AG08395 (cell line): ENCODE measurements at regions not wholly inside any gene's neighbourhood (a gene's known extent, or its start where the extent isn't known, plus 50 kb on each side); places are given as distances from the start of the nearest gene placed in this dataset.
"Not testable (repeated sequence)": the region's sequence is repeated elsewhere in the genome, so short reads cannot be mapped to it uniquely, and the experiment has no call there.

Experiments used
- DNase-seq: peaks from one replicate; pipeline ENCODE4 v3.0.0; 2012; ENCODE audit warnings: mixed read lengths, low spot score

- no peak for DNase-seq
Observed at GRCh38 chr1:47522935-47523834, 85.3 kb downstream of the FOXD2 start.

DNA sequence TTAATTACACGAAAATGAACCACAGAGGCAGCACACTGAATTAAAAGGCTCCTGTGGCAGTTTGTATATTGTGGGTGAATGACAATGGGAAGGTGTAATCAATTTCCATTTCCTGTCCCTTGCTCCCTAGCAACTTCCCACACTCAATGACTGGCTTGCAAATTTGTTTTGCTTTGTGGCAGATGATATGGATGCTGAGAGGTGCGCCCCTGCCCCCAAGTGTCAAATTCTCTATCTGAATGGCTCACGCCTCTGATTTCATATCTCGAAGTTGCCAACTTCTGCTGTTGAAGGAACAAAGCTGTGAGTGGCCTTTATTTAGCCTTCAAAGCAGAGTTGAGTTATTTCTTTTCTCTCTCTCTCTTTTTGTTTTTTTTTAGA lies 86.0 kb downstream of the FOXD2 start:
- no peak for DNase-seq

DNA sequence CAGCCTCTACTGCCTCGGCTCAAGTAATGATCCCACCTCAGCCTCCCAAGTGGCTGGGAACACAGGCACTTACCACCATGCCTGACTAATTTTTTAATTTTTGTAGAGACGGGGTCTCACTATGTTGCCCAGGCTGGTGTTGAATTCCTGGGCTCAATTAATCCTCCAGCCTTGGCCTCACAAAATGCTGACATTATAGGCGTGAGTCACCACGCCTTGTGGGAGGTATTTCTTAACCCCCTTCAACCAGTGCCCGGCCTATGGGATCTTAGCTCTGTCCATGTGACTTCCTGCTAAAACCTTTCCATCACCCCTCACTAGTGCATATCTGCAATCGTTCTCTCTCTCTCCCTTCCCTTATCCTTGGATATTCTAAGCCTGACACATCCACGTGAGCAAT lies 86.4 kb downstream of the FOXD2 start:
- no peak for DNase-seq

DNA sequence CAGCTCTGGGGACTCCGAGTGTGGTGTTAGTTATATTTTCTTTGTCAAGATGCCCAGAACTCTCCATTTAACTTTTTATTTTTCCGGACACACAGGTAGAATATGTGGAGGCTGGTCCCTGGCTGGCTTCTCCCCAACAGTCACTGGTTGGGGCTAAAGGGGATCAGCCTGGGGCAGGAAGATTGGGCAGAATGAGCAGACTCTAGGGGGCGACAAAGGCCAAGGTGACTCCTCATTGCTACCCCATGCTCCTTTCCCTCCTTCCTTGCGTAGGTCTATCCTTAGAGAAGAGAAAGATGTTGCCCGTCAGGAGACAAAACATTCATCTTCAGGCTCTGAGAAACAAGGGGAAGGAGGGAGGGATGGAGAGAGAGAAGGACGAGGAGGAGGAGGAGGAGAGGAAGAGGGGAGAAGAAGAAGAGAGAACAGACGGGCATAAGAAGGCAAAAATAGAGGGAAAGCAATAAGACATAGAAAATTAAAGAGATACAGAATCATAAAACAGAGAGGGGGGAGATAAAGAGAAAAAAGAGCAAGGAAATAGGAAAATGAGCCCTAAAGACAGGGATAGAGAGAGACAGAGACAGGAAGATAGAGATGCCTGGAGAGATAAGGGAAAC lies 89.9 kb downstream of the FOXD2 start:
- no peak for DNase-seq

DNA sequence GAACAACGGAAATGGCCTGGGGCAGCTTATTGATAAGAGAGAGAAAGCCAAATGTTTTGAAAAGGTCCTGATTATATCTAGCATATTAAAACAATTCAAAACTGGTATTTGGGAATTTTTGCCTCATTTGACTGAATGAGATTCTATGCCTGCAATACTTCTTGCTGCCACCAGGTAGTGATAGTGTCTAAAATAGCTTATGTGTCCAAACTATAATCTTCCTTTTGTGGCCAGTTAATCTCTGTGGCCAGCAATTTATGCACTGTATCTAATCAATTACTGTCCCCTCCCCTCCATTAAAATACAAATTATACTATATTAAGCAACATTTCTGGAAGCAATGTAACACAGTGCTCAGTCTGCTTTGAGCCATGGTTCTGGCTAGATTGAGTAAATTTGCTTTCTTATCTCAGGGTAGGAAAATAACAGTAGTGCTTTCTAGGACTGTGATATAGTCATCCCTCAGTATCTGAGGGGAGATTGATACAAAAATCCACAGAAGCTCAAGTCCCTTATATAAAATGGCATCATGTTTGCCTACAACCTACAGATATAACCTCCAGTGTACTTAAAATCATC lies 91.8 kb downstream of the FOXD2 start:
- DNase-seq: no peak

DNA sequence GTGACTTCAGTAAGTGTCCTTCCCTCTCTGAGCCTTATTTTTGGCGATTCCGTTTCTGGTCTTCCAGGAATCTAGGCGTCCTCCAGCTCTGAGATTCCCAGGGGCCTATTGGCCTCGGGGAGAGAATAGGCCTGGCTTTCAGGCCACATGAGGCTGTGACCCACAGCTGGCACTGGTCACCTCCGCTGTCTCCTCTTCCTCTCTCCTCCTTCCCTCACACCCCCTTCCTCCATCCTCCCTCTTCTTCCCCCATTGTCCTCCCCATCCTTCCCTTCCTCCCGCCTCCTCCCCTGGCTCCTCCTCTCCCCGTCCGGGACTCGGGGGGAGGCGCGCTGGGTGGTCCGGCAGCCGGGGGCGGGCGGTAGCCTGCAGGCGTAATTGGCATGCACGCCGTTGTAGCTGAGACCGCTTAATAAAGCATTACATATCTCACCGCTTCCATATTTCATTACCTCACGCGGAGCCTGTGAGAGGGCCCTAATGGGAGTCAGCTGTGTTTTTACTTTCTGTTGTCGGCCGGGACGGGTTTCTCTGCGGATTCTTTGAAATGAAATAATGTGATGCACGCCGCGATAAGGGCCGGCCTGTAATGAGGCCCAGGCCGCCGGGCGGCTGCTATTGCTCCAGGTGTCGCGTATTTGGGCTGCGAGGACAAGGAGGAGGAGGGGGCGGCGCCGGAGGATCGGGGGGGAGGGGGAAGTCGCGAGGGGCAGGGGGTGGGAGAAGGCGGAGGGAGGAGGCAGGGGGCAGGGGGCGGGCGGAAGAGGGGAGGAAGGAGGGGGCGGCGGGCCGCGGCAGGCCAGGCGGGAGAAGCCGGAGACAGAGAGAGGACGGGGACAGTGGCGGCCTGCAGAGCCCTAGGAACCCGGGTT lies 95.3 kb downstream of the FOXD2 start:
- peak; percentile 64 for DNase-seq

- no peak for DNase-seq
Observed at GRCh38 chr1:47533793-47534328, 96.0 kb downstream of the FOXD2 start.

DNA sequence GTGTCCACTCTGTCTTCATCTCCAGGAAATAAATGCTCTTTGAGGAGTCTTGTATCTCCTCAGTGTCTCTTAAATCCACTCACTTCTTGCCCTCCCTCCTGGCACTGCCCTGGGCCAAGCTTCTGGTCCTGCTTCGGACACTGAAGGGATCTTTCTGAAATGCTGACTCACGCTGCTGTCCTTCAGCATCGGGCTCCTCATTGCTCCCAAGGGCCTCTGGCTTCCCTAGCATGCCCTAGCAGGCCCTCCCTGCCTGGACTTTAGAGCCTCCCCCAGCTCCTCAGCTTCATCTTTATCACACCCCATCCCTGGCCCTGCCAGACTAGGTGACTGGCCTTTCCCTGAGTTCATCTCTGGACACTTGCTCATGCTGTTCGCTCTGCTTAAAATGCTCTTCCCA lies 96.6 kb downstream of the FOXD2 start:
- DNase-seq: peak; percentile 51

DNA sequence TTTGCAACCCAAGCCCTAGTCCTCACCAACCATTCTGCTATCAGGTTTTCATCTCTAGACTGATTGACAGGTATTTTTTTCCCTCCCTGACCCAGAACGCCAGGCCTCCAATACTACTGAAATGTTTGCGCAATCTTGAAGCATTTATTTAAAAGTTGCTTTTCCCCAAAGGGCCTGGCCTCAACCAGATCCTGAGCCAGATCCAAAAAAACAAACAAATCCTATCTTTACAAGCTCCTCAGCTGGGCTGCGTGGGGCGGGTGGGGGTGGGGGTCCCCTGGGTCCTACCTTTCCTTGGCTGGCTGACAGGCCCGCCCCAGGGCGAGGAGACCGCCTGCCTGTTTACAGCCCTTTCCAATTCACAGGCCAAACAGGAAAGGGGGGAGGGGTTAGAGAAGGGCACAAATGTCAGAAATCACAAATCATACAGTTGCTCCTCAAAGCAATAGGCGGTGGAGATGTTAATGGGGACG lies 98.8 kb downstream of the FOXD2 start:
- no peak for DNase-seq

- no peak for DNase-seq
Observed at GRCh38 chr1:47537268-47537667, 99.4 kb downstream of the FOXD2 start.

- no peak for DNase-seq
Observed at GRCh38 chr1:47537966-47538365, 100.1 kb downstream of the FOXD2 start.

DNA sequence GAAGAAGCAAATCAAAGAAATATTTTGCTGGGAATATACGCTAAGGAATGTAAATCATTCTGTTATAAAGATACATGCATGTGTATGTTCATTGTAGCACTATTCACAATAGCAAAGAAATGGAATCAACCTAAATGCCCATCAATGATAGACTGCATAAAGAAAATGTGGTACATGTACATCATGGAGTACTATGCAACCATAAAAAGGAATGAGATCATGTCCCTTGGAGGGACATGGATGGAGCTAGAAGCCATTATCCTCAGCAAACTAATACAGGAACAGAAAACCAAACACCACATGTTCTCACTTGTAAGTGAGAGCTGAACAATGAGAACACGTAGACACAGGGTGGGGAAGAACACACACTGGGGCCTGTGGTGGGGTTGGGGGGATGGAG lies 100.7 kb downstream of the FOXD2 start:
- DNase-seq: not testable (repeated sequence)

GRCh38 chr1:47541705-47542104 lies 103.9 kb downstream of the FOXD2 start:
- not testable (repeated sequence) for DNase-seq

DNA sequence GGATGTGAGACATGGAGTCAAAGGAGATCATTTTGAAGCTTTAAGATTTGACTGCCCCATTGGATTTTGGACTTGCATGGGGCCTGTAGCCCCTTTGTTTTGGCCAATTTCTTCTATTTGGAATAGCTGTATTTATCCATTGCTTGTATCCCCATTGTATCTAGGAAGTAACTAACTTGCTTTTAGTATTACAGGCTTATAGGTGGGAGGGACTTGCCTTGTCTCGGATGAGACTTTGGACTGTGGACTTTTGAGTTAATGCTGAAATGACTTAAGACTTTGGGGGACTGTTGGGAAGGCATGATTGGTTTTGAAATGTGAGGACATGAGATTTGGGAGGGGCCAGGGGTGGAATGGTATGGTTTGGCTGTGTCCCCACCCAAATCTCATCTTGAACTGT lies 105.2 kb downstream of the FOXD2 start:
- not testable (repeated sequence) for DNase-seq

DNA sequence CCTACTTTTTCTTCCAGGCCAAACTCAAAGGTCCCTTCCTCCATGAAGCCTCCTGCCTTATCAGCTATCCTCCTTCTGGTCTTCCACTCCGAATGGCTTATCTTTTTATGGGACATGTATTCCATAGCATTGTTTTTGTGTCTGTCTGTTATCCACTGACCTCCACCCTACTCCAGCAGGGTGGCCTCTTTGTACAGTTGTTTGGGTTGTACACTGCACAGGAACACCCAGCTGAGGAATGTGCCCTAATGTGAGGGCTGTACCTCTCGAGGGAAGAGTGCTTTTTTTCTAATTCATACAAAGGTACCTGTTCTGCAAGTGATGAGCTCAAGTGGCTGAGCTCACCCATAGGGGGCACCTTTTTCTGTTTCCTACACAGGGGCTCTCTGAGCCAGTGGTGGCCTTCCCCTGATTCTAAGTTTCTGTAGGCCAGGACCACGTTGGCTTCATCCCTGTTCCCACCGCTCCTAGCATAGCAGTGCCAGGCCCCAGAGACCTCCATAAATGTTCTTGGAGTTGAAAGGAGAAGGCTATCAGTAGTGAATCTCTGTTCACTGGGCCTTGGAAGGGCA lies 108.2 kb downstream of the FOXD2 start:
- no peak for DNase-seq

DNA sequence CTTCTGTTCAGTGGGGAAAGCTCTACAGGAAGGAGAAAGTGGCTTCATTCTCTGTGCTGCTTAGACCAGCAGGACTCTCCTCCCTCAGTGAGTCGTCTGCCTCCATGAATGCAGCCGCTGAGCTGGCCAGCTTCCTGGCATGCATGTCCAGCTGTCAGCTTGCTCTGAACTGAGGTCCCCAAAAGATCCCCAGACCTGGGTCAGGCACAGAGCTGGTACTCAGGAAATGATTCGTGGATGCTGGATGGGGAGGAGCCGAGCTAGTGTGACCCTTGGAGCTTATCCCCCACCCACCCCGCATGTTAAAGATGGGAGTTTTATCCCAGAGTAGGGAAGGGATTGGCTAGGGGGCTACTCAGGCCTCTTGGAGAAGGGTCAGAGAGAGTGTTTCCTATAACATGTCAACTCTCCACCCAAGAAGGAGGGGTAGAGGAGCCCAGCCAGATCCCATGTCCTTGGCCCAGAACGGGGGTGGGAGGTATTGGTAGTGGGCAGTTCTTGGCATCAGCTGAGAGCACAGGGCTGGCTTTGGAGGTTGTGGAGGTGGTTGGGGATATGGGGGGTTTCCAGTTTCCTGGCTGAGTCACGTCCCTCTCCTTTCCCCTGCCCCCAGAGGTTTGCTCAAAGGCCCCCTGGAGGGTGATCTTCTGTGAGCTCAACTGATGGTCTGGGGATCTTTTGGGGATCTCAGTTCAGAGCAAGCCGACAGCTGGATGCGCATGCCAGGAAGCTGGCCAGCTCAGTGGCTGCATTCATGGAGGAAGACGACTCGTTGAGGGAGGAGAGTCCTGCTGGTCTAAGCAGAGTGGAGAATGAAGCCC lies 110.1 kb downstream of the FOXD2 start:
- DNase-seq: no peak

DNA sequence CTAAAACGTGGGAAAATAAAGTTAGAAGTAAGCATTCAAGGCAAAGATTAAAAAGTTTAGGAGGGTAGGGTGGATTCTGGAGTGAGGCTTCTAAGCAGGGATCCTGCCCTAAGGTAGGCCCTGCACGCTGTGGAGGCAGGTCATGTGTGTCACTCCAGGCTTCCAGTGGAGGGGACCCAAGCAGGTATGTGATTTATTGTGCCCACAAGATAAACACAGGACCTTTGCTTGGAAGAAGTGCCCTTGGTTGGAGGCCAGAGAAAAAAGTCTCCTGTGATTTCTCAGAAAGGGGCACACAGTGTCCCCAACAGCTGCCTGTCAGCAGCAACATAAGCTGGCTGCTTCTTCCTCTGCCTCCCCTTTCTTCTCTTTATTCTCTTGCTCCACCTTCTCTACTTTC lies 110.8 kb downstream of the FOXD2 start:
- DNase-seq: no peak

DNA sequence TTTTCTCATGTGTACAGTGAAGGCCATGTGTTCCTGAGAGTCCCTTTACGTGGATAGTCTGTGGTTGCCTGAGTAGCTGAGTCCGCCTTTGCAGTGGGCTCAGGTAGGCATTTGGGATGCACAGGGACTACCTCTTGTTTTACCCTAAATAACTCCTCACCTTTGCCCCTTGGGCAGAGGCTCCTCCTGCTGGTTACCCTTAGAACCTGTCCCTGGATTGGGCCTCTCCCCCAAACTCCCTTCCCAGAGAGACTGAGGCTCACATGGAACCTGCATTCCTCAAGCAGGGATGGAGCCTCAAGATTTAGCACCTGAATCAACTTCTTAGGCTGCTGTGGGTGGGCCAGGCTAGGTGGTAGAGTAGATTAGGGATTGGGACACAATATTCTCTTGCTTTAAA lies 111.7 kb downstream of the FOXD2 start:
- DNase-seq: no peak

DNA sequence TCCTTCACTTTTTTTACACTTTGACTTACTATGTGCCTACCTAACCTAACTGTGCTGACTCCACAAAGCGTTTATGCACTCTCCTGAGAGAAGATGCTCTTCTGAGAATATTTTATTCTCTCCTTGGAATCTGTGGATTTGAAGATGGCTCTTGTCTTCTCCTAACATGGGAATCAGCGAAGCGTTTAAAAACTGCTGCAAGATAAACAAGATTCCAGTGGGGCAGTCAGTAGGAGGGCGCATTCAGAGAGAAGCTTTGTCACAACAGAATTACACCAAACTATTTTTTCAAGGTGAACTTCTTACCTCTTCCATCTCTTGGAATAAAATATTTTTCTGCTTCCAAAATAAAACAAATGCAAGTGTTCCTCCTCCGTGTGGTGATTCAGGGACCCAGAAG lies 113.1 kb downstream of the FOXD2 start:
- DNase-seq: no peak

DNA sequence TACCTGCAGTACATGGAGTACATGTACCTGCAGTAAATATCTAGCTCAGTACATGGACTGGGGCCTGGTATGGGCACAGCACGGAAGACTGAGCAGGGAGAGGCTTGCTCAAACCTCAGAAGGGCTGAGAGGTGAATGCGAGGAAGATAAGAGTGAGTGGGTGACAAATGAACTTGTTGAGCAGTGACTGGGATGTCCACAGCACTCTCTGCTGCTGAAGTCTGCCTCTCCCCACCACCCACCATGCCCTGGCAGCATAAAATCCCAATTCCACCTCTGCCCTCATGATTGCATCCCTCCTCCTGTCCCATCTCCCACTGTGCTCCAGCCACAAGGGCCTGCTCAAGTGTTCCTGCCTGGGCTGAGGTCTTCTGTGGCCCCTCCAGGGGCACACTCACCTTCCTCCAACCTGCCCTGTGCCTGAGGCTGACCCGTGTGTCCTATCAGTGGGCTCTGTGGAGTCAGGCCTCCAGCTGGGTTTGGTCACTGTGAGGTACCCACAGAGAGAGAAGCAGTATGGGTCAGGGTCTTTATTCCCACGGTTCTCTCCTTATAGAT lies 114.2 kb downstream of the FOXD2 start:
- DNase-seq: no peak
